GM19025 (cell line): ENCODE measurements at regions not wholly inside any gene's neighbourhood (a gene's known extent, or its start where the extent isn't known, plus 50 kb on each side); places are given as distances from the start of the nearest gene placed in this dataset.

Source experiments
- ATAC-seq: cut with Tn5 transposase; IDR thresholded peaks from one replicate; pipeline ENCODE4 v1.9.1; 2021; ENCODE audit warnings: mild to moderate bottlenecking, low read depth, moderate library complexity; ENCODE audit not compliant: unreplicated experiment

DNA sequence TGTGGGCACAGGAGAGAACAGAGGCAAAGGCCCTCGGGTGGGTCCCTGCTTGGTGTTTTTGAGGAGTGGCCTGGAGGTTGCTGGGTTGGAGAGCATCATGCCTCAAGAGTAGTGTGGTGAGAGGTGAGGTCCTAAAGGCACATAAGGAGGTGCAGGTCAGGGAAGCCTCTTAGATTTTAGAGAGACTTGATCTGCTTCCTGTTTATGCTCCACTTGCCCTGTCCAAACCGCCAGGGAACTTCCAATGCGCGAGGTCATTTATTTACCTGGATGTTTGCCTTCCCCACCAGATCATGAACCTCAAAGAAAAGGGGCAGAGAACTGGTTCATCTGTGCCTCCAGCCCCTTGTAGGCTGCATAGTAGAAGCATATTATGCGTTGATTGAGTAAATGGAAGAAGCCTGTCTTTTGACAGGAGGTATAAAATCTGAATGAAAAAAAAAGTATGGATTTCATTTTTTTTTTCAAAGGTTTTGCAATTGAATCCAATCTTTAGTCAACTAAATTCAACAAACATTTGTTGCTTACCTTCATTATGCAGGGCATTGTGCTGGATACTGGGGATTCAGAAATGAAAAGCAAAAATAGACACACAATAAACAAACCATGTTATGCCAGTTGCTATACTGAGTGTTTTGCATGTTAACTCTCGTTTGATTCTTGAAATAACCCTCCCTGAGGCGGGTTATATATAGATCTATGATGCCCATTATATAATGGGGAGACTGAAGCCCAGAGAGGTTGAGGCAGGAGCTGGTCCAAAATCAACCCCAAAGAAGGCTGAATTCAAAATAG lies 485.2 kb downstream of the VRK1 start:
- no peak for ATAC-seq

DNA sequence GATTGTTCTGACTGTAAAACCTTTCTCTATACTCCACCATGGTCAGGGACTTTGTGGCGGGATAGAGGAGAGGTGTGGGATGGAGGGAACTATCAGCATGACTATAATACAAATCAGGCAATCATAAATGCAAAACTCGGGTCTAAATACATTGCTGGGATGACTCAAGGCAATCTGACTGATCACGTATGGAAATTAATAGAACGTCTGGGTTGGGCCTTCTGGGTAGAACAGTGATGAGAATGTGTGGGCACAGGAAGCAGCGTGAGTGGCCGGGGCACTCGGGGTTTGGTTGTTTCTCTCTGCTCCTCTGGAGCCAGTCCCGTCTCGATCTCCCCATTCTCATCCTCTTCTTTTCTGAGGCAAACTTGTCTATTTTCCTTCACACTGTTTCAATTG lies 485.8 kb downstream of the VRK1 start:
- ATAC-seq, result no peak

DNA sequence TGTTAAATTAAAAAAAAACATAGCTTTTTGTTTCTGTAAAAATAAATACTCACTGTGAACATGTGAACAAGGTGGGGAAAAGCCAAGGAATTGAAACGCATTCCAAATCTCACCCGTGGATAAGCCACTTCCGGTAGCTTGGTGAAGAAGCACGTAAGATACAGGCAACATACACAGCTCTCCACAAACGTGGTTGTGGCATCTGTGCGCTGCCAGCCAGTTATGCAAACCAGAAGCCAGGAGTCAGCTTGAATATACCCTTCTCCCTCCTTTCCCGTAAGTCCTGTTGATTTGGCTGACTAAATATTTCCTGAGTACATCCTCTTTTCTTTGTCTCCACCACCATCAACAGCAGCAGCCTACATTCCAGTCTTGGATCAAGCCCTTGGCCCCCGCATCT lies 486.2 kb downstream of the VRK1 start:
- ATAC-seq, result no peak

DNA sequence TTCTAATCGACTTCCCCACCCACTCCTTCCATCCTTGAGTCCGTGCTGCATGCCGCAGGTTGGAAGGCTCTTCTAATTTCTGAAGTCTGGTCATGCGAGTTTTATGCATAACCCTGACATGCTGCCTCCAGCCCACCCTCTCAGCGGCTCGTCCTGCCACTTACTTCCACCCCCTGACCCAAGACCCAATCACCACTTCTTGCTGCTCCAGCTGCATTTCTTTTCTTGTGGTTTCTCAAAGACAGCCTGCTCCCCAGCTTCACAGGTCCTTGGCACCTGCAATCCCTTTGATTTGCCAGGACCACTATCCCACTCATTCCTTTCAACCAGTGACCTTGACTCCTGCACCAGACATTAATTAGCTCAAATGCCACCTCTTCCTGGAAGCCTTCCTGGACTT lies 486.7 kb downstream of the VRK1 start:
- ATAC-seq, result no peak

DNA sequence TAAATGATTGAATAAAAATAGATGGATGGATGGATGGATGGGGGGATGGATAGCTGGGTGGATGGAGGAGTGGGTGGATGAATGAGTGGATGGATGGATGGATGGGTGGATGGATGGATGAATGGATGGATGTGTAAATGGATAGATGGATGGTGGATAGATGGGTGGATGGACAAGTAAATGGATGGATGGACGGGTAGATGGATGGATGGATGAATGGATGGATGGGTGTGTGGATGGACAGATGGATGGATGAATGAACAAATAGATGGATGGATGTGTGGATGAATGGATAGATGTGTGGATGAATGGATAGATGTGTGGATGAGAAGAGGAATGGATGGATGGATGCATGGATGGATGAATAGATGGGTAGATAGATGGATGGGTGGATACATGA lies 490.8 kb downstream of the VRK1 start:
- no peak for ATAC-seq

DNA sequence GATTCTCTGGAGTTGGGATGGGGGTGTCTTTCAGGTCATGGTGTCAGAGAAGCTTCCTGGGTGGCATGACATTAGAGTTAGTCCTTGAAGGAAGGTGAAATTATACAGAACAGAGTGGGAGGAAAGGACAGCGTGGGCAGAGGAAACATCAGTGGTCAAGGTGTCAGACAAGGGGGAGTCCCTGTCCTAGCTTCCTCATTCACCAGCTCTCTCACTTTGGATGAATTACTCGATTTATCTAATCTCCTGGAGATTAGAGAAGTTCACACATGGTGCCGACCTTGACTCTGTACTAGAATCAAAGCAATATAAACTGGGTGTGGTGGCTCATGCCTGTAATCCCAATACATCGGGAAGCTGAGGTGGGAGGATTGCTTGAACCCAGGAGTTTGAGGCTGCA lies 492.9 kb downstream of the VRK1 start:
- no peak for ATAC-seq

DNA sequence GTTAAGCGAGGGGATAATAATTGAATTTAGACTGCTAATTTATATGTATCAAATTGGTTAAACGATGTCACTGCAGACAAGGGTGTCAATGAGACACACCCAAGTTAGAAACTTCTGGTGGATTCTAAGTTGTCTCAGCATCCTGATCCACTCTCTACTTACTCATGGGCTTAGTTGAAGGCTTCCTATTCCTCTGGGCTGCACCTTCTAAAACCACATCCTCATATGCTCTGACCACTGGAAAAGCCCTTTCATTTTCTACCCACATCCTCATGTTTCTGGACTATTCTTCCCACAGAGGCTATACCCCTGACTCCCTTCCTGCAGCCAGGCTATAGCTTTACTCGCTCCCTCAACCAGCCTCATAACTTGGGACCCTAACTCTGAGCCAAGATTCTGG lies 493.8 kb downstream of the VRK1 start:
- no peak for ATAC-seq

DNA sequence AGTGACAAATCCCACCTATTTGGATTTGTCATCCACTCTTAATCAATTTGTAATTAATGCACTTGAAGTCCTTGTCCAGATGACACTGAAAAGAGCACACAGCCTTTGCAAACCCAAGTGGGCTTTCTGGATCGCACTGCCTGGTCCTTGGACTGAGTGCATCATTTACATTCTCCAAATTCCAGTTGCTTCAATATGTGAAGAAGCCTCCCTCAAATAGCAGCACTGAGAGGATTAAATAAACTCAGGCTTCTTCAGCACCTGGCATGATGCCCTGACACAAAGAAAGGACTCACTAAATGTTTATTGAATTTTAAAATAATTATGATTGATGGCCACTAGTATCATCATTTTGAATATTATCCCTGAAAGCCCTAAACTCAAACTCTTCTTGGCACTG lies 496.5 kb downstream of the VRK1 start:
- no peak for ATAC-seq

DNA sequence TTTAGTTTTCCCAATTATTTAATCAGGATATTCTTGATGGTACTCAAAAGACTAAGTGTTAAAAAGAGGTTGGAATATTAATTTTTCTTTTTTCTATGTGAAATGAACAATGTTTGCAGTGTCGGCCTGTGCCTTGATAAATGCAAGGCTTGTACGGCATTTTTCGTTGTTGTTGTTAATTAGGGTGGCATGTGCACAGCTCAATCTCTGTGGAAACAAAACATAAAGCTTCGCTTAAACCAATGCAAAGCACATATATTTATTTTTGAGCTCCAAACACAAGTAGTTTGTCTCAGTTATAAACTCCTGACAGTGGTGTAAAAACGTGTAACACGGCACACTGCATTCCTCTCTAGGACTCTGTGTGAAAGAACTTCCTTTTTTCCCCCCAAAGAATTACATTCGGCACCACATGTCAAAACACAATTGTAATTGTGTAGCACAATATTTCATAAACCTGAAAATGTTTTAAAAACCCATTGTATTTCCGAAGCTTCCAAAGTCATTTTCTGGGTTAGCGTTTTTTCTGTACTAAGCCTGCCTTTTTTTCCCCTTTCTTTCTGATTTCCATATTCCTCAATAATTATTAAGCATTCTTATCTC lies 498.0 kb downstream of the VRK1 start:
- no peak for ATAC-seq

DNA sequence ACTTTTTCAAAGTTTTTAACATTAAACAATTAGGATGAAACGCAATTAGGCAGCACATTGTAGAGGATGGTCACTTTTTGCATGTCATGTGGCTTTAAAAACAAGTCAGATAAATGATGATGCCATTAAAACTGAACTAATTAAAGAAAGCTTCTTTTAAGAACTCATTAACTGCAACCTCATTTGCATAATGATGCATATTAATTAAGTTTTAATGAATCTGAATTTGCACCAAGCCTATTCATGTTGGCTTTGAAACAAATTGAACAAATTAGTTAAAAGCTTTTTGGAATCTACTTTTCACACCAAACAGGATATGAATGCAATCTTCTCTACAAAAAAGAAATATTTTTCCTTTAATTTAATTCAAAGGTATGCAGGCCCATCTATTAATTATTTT lies 499.0 kb downstream of the VRK1 start:
- no peak for ATAC-seq

DNA sequence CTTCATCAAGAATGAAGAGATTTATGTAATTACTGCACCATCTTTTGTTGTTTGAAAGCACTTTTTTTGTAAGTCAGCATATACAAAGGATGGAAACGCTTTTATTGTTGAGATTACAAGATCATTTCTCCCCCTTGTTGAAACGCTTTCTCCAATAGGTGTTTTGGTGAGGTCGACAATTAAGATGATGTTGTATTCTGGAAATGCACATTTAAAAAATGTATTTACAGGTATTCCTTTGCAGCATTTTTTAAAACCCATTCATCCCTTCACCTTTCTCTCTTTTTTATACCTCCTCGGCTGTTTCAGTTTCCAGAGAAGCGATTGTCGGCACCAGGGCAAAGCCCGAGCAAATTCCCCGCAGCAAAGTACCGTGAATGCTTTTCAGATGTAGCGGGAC lies 499.9 kb downstream of the VRK1 start:
- no peak for ATAC-seq

DNA sequence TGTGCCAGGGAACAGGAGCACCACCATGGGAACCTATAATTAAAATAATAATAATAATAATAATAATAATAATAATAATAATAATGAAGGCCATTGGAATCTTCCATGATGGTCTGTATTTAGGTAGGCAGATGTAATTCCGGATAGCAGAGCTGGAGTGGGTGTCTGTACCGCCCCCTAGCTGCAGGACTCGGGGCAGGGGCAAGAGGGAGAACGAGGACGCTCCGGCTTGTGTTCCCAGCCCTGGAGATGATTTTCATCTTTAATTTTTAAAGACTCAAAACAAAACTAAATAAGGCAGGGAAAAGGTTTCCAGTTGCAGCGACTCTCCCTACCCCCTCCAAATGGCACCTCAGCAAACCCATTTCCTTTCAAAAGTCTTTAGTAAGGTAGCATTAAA lies 501.1 kb downstream of the VRK1 start:
- ATAC-seq, result no peak

DNA sequence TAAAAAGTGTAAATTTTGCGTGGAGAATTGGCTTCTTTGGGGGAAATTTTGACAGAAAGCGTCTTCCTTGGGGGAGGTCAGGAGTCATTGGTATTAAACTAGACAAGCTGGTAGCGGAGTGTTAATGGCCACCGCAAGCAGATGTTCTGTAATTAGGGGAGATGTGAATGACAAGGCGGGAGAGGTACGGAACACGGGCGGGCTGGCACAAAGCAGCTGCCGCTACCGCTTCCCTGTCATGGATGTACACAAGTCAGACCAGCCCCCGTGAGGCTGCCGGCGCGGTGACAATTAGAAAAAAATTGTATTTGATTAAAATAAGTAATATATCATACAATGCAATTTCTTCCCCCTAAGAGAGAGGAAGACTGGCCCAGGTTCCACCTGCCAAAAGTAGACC lies 501.6 kb downstream of the VRK1 start:
- no peak for ATAC-seq

DNA sequence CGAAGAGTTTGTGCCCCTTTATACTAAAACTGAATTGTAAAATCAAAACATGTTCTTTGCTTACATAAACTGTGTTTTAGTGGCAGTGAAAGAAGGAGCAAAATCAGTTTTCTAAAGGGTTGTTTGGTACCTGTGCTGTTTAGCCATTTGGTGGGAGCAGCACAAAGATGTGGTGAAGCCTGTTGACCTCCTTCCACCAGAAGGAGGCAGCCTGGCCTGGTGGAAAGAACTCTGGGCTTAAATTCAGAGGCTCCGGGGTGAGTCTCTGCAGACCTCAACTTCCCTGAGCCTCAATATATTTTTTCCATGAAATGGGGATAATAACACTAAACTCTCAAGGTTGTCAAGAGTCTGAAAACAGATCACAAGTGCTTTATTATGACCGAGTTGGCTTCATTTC lies 502.5 kb downstream of the VRK1 start:
- ATAC-seq, result no peak

DNA sequence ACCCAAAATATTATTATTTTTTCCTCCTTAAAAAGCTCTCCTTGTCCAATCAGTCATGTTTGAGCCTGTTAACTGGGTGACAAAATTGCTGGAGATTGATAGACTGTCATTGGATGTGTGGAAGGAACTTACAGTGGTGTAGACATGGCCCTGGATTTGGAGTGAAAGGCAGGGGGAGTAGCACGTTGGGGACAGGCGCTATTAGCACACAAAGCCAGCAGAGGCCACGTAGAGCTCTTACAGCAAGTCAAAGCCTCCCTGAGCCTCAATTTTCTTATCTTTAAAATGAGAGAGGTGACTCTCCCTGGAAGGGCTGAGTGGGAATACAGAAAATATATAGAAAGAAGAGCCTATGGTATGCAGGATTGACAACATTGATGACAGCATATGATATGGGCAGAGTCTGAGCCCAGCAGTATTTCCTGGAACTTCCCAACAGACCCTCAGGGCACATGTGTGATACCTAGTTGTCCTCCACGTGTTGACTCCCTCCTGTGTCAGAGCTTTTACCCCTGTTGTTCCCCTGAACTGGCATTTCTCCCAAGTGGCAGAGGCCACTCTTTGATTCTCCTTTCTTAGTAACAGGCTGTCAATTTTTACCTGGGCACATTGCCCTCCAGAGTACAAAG lies 504.9 kb downstream of the VRK1 start:
- ATAC-seq, result no peak

DNA sequence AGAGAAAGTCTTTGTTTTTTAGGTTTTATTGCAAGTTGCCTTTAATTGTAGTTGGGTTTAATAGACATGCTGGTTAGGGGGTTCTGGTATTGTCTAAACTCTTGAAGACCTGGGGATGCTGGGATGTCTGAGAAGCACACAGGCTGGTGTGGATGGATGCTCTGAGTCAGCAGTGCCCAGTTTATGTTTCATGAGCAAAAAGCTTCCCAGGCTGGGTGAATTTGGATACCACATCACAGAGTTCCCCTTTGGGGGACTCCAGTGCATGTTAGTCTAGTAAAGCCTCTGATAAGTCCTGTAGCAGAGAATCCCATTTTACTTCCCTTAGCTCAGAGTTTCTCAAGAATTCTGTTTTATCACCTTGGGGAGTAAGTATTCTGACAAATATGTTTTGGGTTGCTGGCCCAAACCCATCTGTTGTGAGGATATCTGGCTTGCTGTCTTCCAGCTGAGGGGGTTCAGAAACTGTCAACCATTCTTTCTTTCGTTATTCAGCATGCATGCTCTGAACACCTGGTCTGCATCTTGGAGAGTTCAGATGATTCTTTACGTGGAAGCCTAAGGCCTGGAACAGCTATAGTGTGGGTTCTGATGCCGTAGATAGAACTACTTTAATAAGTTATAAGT lies 509.1 kb downstream of the VRK1 start:
- ATAC-seq, result peak; percentile 66

DNA sequence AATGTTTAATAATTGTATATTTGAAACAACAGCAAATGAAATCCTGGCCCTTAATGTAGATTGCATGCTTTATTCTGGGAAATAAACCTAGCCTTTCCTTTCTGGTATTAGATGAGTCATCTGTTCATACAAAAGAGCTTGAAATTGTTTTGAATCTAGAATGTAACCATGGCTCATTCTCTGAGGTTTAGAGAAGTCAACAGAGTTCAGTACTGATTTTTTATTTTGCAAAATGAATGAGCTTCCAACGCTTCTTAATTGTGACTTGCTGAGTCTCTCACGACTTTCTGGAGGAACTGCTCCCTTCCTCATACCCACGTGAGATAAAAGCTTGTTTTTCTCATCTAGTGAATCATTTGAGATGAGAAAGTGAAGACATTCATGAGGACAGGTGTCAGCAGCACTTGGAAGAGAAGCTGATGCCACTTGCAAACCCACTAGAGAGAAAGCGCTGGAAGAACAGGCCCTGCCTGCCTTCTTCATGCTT lies 509.6 kb downstream of the VRK1 start:
- peak; percentile 41 for ATAC-seq

DNA sequence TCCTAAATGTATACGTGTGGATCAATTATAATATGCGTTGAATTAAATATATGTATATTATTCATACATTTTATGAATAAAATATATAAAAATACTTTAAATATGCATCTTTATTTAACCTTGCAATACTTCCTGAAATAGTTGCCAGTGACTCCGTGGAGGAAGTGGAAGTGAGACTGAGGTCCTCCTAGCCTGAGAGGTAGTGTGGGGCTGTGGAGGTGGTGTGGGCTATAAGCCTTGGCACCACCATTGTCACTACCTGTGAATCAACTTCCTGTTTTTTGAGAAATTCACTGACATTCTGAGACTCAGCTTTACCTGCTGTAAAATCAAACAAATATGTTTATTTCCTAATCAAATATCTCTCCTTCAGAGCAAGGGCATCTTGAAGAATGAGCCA lies 514.2 kb downstream of the VRK1 start:
- no peak for ATAC-seq

DNA sequence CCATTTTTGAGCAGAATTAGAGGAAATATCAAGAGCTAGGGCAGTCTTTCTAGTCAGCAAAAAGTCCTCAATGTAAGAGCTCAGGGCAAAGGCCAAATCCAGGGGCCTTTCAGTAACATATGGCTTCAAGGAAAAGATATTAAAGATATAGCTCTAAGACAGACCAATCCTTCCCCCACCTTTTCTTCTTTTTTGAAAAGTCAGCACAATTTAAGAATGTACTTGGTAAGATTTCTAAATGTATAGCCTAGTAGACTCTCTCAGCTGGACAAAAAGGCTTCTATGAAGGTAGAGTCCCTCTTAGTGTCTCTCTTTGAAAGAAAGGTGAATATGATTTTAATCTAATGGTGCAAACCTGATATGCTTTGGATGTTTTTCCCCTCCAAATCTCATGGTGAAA lies 515.7 kb downstream of the VRK1 start:
- ATAC-seq, result no peak

DNA sequence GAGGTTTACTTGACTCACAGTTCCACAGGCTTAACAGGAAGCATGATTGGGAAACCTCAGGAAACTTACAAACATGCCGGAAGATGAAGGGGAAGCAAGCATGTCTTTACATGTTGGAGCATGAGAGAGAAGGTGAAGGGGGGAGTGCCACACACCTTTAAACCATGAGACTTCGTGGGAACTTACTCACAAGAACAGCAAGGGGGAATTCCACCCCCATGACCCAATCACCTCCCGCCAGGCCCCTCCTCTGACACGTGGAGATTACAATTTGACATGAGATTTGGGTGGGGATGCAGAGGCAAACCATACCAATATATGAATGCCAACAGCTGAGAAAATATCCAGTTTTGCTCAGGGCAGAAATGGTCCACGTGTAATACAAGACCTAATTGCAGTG lies 518.6 kb downstream of the VRK1 start:
- no peak for ATAC-seq

DNA sequence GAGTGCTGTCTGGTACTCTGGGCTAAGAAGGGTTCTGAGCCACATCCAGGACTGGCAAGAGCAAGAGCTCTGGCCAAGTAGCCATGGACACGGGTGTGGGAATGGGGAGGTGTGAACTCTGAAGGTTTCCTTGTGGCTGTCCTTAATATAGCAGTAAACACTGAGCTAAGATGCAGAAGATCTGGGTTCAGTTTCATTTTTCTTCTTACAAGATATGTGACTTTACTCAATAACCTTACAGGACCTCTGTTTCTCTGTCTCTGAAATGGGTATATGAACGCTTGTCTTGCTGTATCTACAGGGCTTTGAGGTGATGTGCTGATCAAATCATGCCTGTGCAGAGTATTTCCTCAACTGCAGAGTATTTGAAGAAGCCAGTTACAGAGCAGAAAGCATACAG lies 521.2 kb downstream of the VRK1 start:
- no peak for ATAC-seq
